ENCODE measurements at regions not wholly inside any gene's neighbourhood (a gene's known extent, or its start where the extent isn't known, plus 50 kb on each side); places are given as distances from the start of the nearest gene placed in this dataset.

DNA sequence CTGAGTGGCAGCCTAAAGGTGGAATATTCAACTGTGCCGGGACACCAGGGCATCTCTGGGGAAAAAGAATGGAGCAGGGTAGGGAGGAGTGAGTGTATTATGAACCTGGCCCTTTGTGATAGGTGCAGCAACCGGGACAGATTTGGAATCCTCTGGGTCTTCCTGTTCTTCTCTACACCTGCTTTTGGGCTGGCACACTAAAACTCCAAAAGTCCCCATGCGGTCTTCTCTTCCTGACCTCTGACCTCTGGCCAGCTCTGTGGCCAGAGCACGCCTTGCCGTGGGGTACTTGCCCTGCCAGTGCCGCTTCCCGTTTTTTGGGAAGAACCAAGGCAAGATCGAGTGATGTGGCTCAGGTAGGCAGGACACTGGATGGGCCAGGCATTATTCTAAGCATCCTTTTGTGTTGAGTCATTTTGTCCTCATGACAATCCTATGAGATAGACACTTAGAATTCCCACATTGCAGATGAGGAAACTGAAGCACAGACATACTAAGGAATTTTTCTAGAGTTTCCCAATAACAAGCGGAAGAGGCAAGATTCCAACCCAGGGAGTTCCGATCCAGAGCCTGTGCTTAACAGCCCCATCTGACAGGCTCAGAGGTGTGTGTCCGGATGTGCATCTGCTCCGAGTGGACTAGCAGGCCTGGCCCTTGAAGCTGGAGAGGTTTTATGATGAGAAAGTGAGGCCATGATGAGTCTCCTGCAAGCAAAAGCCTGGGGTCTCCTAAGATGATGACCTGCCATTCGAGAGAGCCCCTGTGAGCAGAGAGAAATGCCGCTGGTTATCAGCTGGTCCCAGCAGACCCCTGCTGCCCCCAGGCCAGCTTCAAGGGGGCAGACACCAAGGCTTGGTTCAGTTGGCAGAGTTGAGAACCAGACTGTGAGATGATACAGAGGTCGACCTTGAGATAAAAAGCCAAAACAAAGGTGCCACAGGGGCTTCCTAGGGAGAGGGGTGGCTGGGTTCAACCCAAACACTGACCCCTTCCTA lies 67.9 kb upstream of the ESRRB start:
- no peak for DNase-seq (ENCODE audit: low spot score)

DNA sequence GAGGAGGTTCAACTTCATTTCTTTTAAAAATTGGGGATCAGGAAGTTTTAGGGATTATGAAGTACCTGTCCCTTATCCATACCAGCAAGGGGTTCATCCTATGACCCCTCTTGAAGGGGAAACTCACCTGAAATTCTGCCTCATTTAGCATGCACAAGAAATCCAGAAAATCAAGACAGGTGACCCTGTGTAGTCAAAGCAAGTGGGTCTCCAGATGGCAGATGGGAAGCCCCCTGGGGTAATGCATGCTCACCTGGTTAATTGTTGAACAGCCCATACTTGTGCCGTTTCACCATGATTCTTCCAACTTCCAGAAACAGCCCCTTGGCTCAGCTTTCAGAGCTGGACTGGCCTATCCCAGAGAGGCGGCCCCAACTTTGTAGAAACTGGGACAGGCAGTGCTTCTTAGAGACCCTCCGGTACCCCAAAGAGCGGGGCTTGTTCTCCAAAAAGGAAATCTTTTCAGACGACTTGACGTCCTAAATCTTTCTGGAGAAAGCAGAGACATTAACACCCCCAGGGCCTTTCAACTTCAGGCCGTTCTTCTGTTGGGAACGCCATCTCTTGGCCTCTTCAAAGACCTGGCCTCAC lies 66.3 kb upstream of the ESRRB start:
- DNase-seq (ENCODE audit: low spot score) = no peak

DNA sequence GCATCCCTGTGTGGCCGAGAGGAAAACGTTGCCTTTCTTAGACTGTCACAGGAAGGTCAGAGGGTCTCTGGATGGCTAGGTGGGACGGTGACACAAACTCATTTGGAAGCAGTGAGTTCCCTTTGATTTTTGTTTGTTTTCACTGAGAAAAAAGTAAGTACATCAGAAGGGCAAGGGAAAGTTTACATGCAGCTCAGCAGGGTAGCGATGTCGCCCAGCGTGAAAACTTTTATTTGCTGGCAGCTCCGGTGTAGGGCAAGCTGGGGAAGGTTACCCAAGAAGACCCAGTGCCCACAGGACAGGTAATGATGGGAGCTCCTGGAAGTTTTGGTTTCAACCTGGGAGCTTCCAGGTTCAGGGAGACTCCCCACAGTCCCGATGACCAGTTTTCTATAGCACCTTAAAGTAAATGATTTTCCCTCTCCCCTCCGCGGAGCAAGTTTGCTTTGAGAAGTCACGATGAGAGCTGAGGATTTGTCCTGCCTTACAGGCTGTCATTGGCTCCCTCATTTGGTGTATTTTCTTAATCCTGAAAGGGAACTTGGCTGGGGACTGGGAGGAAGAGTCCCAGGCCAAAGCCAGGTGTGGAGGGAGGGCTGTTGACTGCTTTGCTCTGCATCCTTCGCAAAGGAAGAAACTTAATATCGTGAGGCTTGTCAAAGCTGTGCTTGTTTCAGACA lies 64.7 kb upstream of the ESRRB start:
- no peak for DNase-seq (ENCODE audit: low spot score)

DNA sequence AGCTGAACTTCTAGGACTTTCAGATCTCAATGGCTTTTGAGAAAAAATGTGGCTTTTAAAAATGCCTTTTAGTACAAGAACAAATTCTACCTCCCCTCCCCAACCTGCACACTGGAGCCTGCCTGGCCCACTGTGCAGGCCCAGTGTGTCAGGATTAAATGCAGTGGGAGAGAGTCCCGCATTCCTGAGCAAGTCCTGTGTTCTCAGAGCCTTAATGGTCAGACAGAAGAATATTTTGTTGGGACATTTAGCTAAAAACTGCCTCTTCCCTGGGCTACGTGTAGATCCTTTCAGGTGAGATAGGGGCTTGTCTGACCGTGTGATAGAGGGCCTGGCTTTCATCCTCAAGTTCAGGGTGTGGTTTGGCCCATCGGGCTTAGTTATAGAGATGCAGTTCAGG lies 63.1 kb upstream of the ESRRB start:
- DNase-seq (ENCODE audit: low spot score) = no peak

DNA sequence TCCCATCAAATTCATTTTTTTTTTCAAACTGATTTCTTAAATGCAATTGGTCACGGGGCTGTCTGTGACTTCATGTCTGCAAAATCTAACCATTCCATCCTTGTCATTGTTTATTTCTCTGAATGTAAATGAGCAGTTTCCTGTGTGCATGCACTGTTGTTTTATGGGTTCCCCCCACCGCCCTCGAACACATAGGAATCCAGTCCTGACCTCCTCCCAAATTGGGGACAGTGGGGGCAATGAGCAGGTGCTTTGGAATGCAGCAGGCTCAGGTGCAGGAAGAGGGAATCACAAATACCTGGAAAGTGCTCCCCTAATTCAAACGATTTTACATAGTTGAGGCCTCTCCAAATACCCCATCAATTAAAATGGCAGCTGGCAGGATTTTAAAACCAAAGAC lies 62.6 kb upstream of the ESRRB start:
- no peak for DNase-seq (ENCODE audit: low spot score)

DNA sequence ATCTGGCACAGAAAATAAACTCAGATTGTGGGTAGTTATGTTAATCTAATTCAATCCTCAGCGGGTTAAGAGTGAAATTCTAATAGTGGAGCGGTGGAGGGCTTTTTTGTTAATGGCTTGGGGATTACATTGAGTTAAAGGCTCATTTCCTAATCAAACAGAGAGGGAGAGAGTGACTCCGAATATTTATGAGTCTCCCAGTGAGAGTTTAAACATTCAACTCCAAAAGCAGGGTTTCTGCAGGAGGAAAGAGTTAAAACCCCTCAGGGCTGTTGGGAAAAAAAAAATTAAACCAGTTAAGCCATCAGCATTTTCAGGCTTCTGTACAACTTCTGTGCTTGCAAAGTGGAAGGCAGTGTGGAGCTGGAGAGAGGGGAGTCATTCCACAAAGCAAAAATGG lies 62.1 kb upstream of the ESRRB start:
- no peak for DNase-seq (ENCODE audit: low spot score)

DNA sequence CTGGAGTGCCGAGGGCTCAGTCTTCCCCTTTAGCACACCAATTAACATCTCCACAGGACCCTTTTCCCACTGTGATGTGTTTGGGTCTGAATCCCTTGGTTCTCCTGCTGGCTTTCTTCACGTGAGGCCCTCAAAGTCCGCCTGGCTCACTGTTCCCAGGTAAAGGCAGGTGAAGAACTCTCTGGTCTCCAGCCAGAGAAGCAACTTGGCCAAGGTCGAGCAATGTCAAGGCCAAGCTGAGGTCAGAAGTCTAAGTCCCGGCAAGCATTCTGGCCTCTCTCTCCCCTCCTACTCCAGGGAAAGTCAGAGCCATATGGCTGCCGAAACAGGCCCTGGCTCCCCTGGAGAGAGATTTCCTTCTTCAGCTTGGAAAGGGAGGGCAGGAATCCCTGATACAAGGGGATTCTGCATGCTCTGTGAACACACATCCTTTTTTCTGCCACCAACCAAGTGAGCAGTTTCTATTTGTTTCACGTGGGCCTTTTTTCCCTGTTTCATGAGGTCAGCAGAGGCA lies 61.4 kb upstream of the ESRRB start:
- DNase-seq (ENCODE audit: low spot score) = peak; percentile 39

DNA sequence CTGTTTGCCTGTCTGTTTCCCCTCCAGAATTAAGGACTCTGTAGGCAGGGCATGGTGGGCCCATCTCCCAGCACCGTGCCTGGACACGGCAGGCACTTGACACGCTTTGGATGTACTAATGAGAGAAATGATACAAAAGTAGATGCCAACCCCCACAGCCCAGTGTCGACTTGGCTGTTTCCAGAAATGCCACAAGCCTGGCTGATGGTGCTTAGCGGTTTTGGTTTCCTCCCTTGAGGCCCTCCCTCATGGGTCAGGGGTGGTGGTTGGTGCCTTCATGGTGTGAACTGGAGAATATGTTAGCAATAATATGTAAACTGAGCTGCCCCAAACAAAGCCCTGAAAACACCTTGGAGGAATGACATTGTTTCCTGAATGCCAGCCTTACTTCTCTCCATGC lies 55.5 kb upstream of the ESRRB start:
- no peak for DNase-seq (ENCODE audit: low spot score)

DNA sequence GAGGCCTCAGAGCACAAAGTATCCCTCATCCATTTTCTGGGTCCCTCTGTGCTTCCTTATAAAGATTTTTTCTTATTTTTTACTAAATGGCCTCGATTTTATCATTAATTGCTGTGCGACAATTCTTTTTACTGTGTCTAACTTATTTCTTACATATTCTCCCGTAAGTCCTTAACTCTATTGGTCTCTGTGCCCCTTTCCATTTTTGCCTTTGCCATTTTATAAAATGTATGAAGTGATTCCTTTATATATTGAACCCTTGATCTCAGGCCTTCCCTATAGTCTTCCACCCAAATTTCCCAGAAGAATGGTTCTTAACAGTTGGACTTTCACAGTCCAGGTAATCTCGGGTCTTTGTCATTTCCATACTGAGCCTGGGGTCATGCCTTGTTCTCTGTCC lies 55.0 kb upstream of the ESRRB start:
- no peak for DNase-seq (ENCODE audit: low spot score)

DNA sequence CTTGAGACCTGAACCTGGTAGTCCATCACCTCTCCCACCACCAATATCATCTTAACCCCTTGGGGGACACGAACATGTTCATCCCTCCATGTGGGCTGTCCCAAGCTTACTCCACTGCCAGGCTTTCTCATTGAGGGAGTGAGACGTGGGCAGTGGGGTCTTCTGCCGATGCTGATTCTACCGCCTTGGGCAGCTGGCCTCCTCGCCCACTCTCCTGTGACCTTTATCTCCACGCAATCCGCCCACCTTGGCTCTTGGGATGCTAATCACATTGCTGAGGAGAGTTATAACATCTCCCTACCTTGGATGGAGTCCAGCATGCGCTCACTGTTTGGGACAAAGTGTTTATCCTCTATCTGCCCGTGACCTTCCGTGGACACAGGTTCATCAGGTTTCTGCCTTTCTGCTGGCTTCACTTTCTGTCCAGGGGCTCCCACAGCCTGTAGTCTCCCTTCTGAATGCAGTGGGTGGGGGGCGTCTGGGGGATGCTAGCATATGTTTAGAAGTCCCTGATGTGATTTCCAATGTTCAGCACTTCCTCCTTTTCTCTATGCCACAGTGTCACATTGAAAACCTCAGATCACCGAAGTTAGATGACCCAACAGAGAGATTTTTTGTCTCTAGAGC lies 53.2 kb upstream of the ESRRB start:
- DNase-seq (ENCODE audit: low spot score) = no peak

DNA sequence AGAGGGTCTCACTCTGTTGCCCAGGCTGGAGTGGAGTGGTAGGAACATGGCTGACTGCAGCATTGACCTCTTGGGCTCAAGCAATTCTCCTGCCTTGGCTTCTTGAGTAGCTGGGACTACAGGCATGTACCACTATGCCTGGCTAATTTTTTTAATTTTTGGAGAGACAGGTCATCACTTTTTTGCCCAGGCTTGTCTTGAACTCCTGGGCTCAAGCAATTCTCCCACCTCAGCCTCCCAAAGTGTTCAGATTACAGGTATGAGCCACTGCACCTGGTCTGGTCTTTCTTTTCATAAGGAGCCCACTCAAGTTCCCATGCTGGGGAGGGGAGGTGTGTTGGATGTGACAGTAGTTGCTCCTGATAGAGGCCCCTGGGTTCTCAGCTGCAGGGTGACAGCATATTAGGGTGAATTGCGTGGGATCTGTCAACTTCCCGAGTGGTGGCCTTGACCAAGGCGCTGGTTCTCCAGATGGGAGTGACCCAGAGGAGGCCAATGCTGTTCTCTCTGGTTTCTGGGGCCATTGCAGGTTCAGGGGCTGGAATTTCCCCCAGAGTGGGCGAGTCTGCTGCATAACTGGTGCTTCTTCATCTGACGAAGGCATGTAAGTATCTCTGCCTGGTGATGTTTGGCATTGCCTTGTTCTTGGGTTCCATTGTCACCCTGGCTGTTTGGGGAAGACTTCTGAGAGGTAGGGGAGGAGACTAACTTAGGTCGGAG lies 52.4 kb upstream of the ESRRB start:
- no peak for DNase-seq (ENCODE audit: low spot score)

DNA sequence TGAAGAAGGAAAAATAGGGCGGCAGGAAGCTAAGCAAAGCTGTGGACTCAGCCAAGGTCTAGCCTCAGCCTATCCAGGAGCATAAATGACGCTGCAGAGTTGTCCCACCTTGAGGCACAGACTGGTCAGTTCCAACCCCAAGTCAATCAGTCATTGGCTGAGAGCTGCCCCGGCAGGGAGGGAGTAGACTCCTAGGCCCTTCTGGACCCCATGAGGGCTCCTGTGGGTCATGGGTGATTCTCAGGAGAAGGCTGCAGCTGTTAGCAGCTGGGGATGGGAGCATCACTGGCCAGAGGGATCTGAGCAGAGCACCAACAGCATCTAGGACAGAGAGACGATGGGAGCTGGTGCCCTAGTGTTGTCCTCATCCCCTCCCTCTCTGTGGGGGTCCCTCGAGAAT lies 51.8 kb upstream of the ESRRB start:
- no peak for DNase-seq (ENCODE audit: low spot score)

Measured in cerebellar cortex (tissue), 1 donor.